Erythroblast (primary cell): ENCODE measurements at regions not wholly inside any gene's neighbourhood (a gene's known extent, or its start where the extent isn't known, plus 50 kb on each side); places are given as distances from the start of the nearest gene placed in this dataset.

ENCODE experiments used
- DNase-seq, 2 experiments: peaks; one replicate each; lab custom pipeline; 2025; lab: John Stamatoyannopoulos, UW
- GATA1 ChIP-seq: IDR thresholded peaks from 2 replicates; pipeline ENCODE4 v1.6.1; 2011; ENCODE audit warnings: low read depth, mild to moderate bottlenecking, control low read depth, low read length, moderate library complexity
- POLR2A ChIP-seq: IDR thresholded peaks from 2 replicates; pipeline ENCODE4 v1.6.1; 2011; ENCODE audit warnings: mild to moderate bottlenecking, low read length

DNA sequence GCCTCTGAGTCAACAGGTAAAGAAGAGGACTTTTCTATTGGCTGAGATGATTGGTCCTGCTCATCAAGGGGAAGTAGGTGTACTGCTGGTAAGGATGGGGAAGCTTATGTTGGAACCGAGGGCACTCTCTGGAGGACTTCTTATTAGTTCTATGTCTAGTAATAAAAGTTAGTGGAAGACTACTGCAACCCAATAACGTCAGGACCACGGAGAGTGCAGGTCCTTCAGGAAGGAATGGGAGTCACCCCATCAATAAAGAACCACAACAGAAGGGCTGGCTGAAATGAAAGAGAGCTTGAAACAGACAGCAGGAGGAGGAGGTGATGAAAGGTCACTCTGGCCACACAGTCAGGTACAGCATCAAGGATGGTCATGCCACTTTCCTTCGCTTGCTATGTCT, 68.8 kb upstream of the PRR23E start:
- DNase-seq = no peak
- TF ChIP-seq POLR2A (no peak), GATA1 (no peak)

DNA sequence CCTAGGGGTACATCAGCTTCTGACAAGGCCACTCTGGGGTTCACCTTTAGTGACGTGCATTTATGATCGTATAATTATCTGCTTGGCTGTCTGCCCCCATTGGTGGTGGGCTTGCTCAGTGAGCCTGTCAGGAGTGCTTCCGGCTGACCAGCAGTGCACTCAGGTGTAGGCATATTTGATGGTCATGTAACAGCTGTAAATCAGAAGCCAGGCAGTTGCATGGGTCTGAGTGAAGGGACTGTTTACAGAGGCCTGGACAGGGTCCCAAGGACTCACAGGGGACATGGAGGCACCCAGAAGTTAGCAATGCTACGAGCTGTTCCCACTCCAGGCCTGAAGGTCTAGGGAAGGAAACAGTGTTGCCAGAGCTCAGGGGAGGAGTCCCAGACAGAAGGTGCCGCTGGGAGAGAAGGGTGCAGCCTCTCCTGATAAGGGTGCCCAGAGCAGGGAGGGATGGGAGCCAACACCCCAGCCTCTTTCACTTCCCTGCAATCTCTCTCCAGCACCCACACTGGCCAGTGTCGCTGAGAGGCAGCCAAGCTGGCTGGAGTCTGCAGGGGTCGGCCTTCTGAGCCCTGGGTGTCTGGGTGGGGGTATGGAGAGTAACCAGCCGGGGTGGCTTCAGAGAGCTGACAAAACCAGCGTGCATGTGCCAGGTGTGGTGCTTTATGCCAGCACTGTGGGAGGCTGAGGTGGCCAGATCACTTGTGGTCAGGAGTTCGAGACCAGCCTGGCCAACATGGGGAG, 61.3 kb upstream of the PRR23E start:
- no peak for DNase-seq
- no peak for TF ChIP-seq POLR2A
- TF ChIP-seq GATA1 = no peak

DNA sequence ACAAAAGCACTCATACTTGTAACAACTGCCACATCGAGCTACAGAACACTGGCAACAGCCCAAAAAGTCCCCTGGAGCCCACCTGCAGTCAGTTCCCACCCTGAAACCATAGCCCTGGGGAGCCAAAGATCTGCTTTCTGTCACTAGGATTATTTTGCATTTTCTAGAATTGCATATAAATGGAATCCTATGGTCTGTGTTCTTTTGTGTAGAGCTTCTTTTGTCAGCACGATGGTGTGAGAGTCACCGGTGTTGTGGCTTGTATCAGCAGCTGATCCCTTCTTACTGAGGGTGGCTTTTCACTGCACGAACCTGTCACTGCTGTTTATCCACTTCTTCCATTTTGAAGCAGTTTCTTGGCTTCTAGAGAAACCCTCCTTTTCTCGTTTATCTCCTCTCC, 60.1 kb upstream of the PRR23E start:
- no peak for DNase-seq
- no peak for TF ChIP-seq GATA1
- no peak for TF ChIP-seq POLR2A

DNA sequence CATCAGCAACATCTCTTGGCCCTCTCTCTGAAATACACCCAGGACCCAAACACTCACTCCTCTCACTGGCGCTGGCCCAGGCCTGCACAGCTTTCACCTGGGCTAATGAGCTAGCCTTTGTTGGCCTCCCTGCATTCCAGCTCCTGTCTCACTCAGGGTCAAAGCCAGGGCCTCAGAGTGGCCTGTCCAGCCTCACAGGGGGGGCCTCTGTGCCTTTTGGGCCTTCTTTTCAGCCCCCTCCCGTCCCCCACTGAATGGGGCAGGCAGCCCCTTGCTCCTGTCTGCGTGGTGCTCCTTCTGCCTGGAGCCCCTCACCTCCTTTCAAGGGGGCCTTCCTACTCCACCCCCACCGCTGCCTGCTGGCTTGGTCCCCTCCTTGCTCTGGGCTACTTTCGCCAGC, 59.0 kb upstream of the PRR23E start:
- DNase-seq = no peak
- TF ChIP-seq POLR2A (no peak), GATA1 (no peak)

DNA sequence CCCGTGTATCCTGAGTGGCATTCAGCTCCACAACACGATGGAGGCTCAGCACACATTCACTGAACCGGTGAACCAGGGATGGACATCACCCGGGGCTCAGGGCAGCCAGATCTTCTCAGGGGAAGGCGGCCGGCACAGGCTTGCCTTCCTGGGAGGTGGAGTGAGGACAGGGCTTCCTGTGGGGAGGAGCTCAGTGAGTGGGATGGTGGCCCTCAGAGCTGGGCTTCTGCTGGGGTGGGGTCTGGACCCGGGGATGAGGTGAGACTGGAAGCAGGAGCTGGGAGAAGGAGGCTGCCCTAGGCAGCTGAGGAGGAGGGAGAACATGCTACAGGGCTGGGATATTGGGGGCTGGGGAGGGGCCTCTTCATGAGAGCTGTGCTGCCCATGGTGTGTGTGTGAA, 58.5 kb upstream of the PRR23E start:
- no peak for TF ChIP-seq GATA1
- TF ChIP-seq POLR2A = no peak
- no peak for DNase-seq

DNA sequence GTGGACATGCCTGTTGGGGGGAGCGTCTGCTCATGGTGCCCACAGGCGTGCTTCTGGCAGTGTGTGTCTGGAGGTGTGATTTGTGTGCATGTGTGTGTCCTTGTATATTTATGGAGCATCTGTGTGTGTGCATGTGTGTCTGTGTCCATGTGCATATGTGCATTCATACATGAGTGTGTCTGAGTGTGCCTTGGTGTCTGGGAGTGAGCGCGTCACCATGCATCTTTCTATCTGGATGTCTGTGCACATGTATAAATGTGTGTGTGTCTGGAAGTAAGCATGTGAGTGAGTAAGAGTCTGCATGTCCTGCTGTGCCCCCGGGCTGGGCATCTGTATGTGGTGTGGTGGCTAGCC, 58.1 kb upstream of the PRR23E start:
- TF ChIP-seq GATA1 (no peak), POLR2A (no peak)
- no peak for DNase-seq

DNA sequence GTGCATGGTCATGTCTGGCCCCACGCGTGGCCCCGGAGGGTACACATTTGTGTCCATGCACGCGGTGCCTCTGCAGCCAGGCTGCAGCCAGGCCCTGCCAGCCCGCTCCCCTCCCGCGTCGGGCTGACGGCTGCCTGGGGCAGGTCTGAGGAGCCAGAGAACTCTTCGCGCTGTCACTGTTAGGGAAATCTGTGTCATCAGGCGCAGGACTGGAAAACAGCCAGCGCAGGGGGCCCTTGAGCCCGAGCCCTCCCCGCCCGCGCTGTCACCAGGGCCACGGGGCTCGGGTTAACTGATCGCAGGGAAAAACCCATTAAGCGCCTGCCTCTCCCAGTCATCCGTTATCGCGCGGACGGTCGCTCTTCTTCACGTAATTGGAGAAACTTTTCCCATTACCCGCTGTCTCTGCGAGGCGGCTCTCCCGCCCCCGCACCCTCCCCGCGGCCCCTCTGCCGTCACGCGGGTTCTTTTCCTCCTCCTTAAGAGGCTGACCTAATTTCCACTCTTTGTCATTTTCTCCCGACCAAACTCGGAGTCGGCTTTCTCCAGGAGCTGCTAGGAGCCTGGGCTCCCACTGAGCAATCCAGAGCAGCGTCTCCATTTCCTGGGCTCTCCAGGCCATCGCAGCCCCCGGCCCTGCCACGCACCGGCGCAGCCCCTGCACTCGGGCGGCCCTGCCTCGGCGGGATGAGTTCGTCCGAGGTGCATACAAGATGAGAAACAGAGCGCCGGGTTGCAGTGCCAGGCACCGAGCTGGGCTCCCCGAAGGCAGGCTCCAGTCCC, 57.5 kb upstream of the PRR23E start:
- TF ChIP-seq POLR2A (no peak), GATA1 (no peak)
- no peak for DNase-seq

DNA sequence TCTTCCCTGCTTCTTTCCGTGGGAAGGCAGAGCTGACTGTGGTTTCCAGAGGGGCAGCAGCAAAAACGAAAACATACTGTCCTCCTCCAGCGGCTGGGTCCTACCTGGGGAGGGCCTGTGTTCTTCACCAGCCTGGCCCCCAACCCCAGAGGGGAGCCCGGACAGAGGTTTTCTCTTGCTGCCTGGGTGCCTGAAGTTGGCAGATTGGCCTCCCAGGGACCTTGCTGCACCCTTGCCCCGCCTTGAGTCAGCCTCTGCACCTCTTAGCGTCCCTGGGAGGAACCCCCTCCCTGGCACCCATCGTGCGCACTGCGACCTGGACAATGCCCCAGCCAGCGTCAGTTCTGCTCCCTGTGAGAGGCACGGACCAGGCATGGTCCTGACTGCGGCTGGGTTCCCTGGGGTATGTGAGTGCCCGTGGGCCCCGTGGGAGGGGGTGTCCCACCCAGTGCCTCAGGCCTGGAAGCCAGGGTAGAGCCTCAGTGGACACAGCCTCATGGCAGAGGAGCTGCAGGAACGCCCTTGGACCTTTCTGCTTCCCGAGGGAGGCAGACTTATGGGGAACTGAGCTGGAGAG, 56.8 kb upstream of the PRR23E start:
- TF ChIP-seq GATA1 (no peak), POLR2A (peak; percentile 37)
- no peak for DNase-seq

DNA sequence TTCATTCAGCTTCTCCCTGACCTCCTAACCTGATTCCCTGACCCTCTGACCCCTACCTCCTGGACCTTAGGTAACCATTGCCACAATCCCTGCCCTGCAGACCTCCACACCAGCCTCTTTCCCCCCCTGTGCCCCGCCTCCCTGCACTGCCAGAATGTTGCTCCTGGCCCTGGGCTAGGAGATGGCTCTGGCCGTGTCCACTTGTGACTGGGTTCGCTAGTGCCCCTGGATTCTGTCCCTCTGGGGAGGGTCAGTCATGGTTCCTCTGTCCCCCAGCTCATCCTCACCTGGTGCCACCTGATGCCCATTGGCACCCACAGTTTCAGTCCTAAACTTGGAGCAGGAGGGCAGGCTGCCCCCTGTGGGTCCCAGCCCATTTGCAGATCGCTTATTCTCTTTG, 56.2 kb upstream of the PRR23E start:
- TF ChIP-seq GATA1 (no peak), POLR2A (no peak)
- DNase-seq = no peak

DNA sequence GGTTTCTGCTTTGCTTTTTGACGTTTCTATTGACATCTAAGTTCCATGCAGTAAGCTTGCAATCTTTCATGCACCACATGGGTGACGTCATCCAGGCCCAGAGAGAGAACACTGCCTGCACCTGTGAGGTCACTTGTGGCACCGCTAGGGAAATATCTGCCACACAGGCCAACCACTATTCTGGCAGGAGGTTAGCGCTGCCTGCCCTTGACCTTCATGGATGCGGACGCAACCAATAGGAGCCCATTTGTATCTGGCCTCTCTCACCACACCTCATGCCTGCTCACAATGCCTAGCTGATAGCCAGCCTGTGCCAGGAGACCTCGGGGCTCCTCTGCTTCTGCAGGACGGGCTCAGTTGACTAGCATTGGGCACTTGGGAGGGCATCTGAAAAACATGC, 55.8 kb upstream of the PRR23E start:
- DNase-seq = no peak
- TF ChIP-seq POLR2A (no peak), GATA1 (no peak)

DNA sequence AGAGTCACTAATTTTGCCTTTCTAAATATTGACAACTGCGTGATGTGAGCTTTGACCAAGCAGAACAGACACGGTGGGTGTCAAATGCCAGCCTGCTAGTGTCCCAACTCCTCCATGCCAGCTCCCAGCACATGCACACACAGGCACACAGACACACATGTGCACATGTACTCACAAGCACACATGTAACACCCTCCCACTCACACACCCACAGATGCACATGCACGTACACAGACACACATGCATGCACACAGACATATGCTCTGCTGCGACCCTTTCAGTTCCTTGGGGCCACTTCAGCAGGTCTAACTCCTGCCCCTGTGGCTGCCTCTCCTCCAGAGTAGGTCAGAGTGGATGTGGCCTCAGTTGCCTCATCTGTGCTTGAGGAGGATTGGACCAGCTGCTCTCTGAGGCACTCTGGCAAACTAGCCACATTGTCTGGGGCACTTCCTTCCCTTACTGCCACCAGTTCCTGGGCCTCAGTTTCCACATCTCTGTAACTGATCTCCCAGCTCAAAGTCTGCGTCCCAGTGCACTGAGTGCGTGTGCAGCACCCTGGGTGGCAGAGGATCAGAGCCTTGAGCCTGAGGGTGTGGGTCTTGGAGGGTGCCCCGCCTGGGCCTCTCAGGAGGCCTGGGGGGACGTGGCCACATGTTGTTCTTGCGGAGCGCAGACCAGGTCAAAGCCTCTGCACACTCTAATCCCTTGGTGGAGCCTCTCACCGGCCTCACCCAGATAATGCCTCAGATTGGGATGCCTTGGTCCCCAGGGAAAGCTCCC, 55.0 kb upstream of the PRR23E start:
- TF ChIP-seq POLR2A = no peak
- TF ChIP-seq GATA1 = no peak
- DNase-seq = no peak

DNA sequence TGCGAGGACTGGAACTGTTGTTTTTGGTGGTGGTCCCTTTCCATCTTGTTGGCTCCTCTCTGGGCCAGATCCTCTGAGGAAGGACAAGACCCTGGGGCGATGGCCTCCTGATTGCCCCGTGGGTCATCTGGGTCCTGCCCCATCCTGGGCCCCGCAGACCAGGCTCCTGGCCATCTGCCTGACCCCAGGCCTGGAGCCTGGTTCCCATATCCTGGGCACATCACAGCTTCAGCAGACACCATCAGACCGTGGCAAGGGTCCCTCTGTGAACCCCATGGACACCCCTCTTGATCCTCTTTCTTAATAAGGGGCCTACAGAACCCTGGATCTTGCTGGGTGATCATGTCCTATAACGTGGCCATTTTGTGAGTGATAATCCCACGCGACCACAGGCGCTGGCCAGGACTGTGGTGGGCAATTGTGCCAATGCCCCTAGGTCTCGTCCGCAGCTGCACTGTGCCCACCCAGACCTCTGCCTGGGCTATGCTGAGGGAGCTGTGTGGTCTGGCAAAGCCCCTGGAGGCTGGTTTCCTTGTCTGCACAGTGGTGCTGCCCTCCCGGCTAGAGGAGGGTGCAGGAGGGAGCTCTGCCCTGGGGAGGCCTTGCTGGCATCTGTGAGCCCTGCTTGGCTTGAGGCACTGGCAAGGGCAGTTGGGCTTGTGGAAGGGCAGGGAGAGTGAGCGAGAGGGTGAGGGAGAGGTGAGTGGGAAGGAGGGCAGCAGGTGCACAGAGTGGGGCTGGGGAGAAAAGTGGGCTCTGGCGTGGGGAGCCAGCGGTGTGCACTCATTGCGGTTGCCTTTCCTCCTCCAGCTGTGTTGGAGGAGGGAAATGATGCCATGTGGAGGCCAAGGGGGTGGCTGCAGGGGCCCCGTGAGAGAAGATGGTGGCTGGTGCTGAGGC, 53.1 kb upstream of the PRR23E start:
- TF ChIP-seq GATA1 = no peak
- no peak for TF ChIP-seq POLR2A
- DNase-seq = no peak
